Renal pelvis (tissue), 1 donor: ENCODE measurements at regions not wholly inside any gene's neighbourhood (a gene's known extent, or its start where the extent isn't known, plus 50 kb on each side); places are given as distances from the start of the nearest gene placed in this dataset.

Experiments
- DNase-seq: peaks from one replicate; pipeline ENCODE4 v3.0.0-alpha.2; 2013

GRCh38 chr2:136375017-136375901 lies 257.3 kb upstream of the CXCR4 start:
- DNase-seq: no peak

GRCh38 chr2:136373841-136374240 lies 255.9 kb upstream of the CXCR4 start:
- no peak for DNase-seq

GRCh38 chr2:136373029-136373428 lies 255.1 kb upstream of the CXCR4 start:
- DNase-seq: no peak

- DNase-seq: no peak
These were observed 246.0 kb upstream of the CXCR4 start for GRCh38 chr2:136363900-136364299.

GRCh38 chr2:136363470-136363869 lies 245.5 kb upstream of the CXCR4 start:
- DNase-seq: no peak

- no peak for DNase-seq
These were observed 244.9 kb upstream of the CXCR4 start for GRCh38 chr2:136362676-136363390.

- no peak for DNase-seq
These were observed 243.6 kb upstream of the CXCR4 start for GRCh38 chr2:136361521-136361920.

GRCh38 chr2:136360790-136361189 lies 242.8 kb upstream of the CXCR4 start:
- no peak for DNase-seq

GRCh38 chr2:136359121-136359965 lies 241.4 kb upstream of the CXCR4 start:
- DNase-seq: no peak

GRCh38 chr2:136358576-136358975 lies 240.6 kb upstream of the CXCR4 start:
- DNase-seq: no peak

GRCh38 chr2:136357007-136357380 lies 239.0 kb upstream of the CXCR4 start:
- no peak for DNase-seq

GRCh38 chr2:136356125-136357006 lies 238.4 kb upstream of the CXCR4 start:
- DNase-seq: no peak

GRCh38 chr2:136351684-136352083 lies 233.7 kb upstream of the CXCR4 start:
- DNase-seq: no peak

GRCh38 chr2:136347981-136348380 lies 230.0 kb upstream of the CXCR4 start:
- DNase-seq: peak; percentile 16

GRCh38 chr2:136344339-136344738 lies 226.4 kb upstream of the CXCR4 start:
- no peak for DNase-seq

GRCh38 chr2:136342138-136342537 lies 224.2 kb upstream of the CXCR4 start:
- no peak for DNase-seq

- no peak for DNase-seq
These were observed 217.0 kb upstream of the CXCR4 start for GRCh38 chr2:136334967-136335366.

- DNase-seq: no peak
These were observed 214.6 kb upstream of the CXCR4 start for GRCh38 chr2:136332436-136333095.

- DNase-seq: no peak
These were observed 213.3 kb upstream of the CXCR4 start for GRCh38 chr2:136331226-136331625.

GRCh38 chr2:136328207-136328795 lies 210.4 kb upstream of the CXCR4 start:
- no peak for DNase-seq
